CD4-positive, CD25-positive, alpha-beta regulatory T cell (primary cell): ENCODE measurements at regions not wholly inside any gene's neighbourhood (a gene's known extent, or its start where the extent isn't known, plus 50 kb on each side); places are given as distances from the start of the nearest gene placed in this dataset.

Experiments used
- ATAC-seq, 2 donors: fragments of 150-1000 bp; cut with Tn5 transposase; one replicate each; pipeline ENCODE4 v1.10.0; 2021; ENCODE audit warnings: low read depth in 2 of 2, moderate number of reproducible peaks in 2 of 2, moderate library complexity in 1 of 2
- DNase-seq, 3 donors: peaks; one replicate each; pipeline versions ENCODE4 v3.0.0 to v3.0.0-alpha.2; 2012 to 2022; ENCODE audit warnings: mixed read lengths in 1 of 3
- H3K27ac ChIP-seq: one replicate; pipeline ENCODE4 v1.7.0; 2013; ENCODE audit warnings: mild to moderate bottlenecking, low read length; ENCODE audit not compliant: insufficient read depth, poor library complexity, severe bottlenecking
- H3K27me3 ChIP-seq: one replicate; pipeline ENCODE4 v1.7.0; 2013; ENCODE audit warnings: low read length; ENCODE audit not compliant: control insufficient read depth, insufficient read depth
- H3K36me3 ChIP-seq: one replicate; pipeline ENCODE4 v1.7.0; 2013; ENCODE audit warnings: mild to moderate bottlenecking, low read length, moderate library complexity; ENCODE audit not compliant: control insufficient read depth, insufficient read depth
- H3K4me1 ChIP-seq: 2 replicates; pipeline ENCODE4 v1.7.0; 2013; ENCODE audit warnings: mild to moderate bottlenecking, low read length; ENCODE audit not compliant: insufficient read depth, control insufficient read depth, poor library complexity, severe bottlenecking
- H3K4me3 ChIP-seq: one replicate; pipeline ENCODE4 v1.7.0; 2013; ENCODE audit warnings: low read depth, mild to moderate bottlenecking, low read length, moderate library complexity
- H3K9me3 ChIP-seq, 2 experiments: 1 replicate in 1 of 2; 2 replicates in 1 of 2; pipeline ENCODE4 v1.7.0; 2013; ENCODE audit warnings: low read length in 2 of 2, mild to moderate bottlenecking in 1 of 2, moderate library complexity in 1 of 2; ENCODE audit not compliant: control insufficient read depth in 2 of 2
- H3K27ac Mint-ChIP-seq, 3 donors: one replicate each; pipeline ENCODE4 v1.8.0; 2020 to 2022; ENCODE audit warnings: mild to moderate bottlenecking in 3 of 3, mixed read lengths in 3 of 3, moderate library complexity in 2 of 3
- H3K27me3 Mint-ChIP-seq: one replicate; pipeline ENCODE4 v1.8.0; 2022; ENCODE audit warnings: mild to moderate bottlenecking, mixed read lengths
- H3K36me3 Mint-ChIP-seq: one replicate; pipeline ENCODE4 v1.8.0; 2020; ENCODE audit warnings: mixed read lengths
- H3K4me1 Mint-ChIP-seq, 4 donors: one replicate each; pipeline ENCODE4 v1.8.0; 2020 to 2022; ENCODE audit warnings: mixed read lengths in 4 of 4, mild to moderate bottlenecking in 1 of 4
- H3K4me3 Mint-ChIP-seq, 4 donors: one replicate each; pipeline ENCODE4 v1.8.0; 2020 to 2022; ENCODE audit warnings: mild to moderate bottlenecking in 4 of 4, mixed read lengths in 4 of 4, moderate library complexity in 3 of 4
- H3K9me3 Mint-ChIP-seq, 7 donors: one replicate each; pipeline ENCODE4 v1.8.0; 2020 to 2022; ENCODE audit warnings: mixed read lengths in 7 of 7, mild to moderate bottlenecking in 3 of 7, moderate library complexity in 2 of 7

DNA sequence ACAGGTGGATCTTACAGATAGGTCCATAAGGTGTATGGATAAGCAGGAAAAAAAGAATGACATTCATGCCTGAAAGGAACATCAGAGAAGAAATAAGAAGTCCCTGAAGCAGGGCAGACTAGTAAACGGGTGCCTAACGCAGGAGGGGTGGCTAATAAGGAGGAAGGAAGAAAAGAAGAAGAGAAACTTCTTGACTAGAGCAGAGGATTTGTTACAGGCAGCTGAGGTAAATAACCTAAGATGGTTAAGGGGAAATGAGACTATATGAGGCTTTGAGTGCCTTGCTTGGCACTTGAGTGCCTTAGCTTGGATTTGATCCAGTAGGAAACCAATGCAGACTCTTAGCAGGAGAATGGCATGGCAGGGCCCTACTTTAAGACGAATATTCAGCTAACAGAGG is 313.5 kb upstream of the PDE4D start:
- H3K9me3 ChIP-seq, result no peaks in the 10 kb centered on the region
- H3K27me3 Mint-ChIP-seq, result no peaks in the 10 kb centered on the region
- H3K9me3 Mint-ChIP-seq, result peaks cover 0 to 6% (median 2%) of the 10 kb centered on the region in 7 donors
- no peaks in the 10 kb centered on the region for H3K4me1 ChIP-seq
- H3K4me1 Mint-ChIP-seq, result no peaks in the 10 kb centered on the region
- no peak overlapping the region for H3K27ac Mint-ChIP-seq
- H3K36me3 Mint-ChIP-seq, result no peaks in the 10 kb centered on the region
- ATAC-seq (no peak), DNase-seq (no peak)
- no peak overlapping the region for H3K4me3 Mint-ChIP-seq
- no peaks in the 10 kb centered on the region for H3K36me3 ChIP-seq
- H3K4me3 ChIP-seq, result no peak overlapping the region
- H3K27me3 ChIP-seq, result no peaks in the 10 kb centered on the region
- H3K27ac ChIP-seq, result no peak overlapping the region

DNA sequence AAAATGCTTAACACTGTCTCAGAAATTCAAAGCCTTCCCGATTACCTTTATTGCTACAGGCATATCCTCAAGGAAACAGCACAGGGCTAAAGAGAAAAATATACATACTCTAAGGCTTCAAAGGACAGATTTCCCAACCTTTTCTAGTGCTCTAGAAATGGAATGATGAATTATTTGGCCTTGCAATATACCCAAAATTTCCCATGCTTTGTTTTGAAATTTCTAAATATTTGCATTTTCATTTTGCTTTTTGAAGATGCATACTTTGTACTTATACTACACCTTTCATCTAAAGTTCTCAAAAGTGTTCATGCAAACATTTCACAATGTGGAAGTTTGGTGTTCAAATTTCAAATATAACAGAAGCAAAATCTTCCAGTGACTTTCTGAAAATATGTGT is 312.7 kb upstream of the PDE4D start:
- Mint-ChIP-seq H3K27ac (no peak overlapping the region), H3K9me3 (peaks cover 0 to 6% (median 2%) of the 10 kb centered on the region in 7 donors), H3K4me1 (no peaks in the 10 kb centered on the region), H3K27me3 (no peaks in the 10 kb centered on the region), H3K36me3 (no peaks in the 10 kb centered on the region), H3K4me3 (no peak overlapping the region)
- DNase-seq (no peak), ATAC-seq (no peak)
- no peaks in the 10 kb centered on the region for H3K4me1 ChIP-seq
- H3K36me3 ChIP-seq, result no peaks in the 10 kb centered on the region
- H3K27ac ChIP-seq, result no peak overlapping the region
- H3K9me3 ChIP-seq, result no peaks in the 10 kb centered on the region
- H3K4me3 ChIP-seq, result no peak overlapping the region
- no peaks in the 10 kb centered on the region for H3K27me3 ChIP-seq

DNA sequence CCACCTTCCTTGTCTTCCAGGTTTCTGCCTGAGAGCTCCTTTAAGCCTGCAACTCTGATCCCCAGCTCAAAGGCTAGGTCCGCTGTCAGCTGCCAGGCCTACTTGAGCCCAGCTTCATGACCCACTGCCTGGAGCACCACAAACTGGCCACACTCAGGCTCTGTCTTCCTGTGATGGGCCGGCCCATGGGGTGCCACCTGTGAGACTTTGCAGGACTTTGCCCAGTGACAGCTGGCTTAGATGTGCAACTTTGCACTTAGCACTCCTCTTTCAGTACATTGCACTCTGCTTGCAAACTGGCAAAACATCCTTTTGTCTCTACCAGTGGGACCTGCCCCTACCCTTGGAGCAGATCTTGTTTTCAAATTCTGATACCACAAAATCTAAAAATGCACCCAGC is 311.5 kb upstream of the PDE4D start:
- H3K4me1 Mint-ChIP-seq, result no peaks in the 10 kb centered on the region
- H3K27me3 Mint-ChIP-seq, result no peaks in the 10 kb centered on the region
- no peak overlapping the region for H3K27ac ChIP-seq
- peaks cover 0 to 6% (median 2%) of the 10 kb centered on the region in 7 donors for H3K9me3 Mint-ChIP-seq
- no peak overlapping the region for H3K4me3 Mint-ChIP-seq
- no peaks in the 10 kb centered on the region for H3K36me3 Mint-ChIP-seq
- DNase-seq, result no peak
- H3K36me3 ChIP-seq, result no peaks in the 10 kb centered on the region
- no peaks in the 10 kb centered on the region for H3K9me3 ChIP-seq
- no peaks in the 10 kb centered on the region for H3K4me1 ChIP-seq
- no peak overlapping the region for H3K27ac Mint-ChIP-seq
- no peak overlapping the region for H3K4me3 ChIP-seq
- ATAC-seq, result no peak
- H3K27me3 ChIP-seq, result no peaks in the 10 kb centered on the region

DNA sequence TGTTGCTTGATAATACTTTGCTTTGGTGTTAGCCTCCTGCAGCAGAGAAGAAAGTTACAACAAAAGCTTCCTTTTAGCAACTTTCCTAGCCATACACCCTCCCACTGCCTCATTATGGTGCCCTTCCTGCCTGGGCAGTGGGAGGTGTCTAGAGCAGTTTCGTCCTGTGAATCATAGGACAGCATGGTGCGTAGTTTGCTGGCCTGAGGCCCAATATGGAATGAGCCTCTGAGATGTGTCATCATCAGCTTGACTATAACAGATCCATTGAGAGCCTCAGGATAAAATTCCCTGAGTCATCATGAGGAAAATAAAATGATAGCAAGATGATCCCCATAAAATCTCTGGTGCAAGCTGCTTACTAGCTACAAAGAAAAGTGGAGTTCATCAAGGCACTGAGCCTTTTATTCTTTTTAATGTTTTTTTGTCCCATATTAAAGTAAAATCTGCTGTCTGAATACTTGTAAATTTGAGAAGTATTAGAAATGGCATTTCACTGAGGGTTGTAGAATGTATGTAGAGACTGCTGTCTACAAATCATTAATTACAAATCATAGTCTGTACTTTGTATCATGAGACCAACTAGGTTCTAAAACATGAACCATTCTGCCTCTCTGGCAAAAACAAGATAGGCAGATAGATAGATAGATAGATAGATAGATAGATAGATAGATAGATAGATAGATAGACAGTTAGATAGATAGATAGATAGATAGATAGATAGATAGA is 303.0 kb upstream of the PDE4D start:
- Mint-ChIP-seq H3K9me3 (peaks cover 0 to 10% (median 6%) of the 10 kb centered on the region in 7 donors), H3K27ac (no peak overlapping the region), H3K27me3 (no peaks in the 10 kb centered on the region), H3K4me3 (no peak overlapping the region), H3K36me3 (no peaks in the 10 kb centered on the region), H3K4me1 (no peaks in the 10 kb centered on the region)
- no peaks in the 10 kb centered on the region for H3K4me1 ChIP-seq
- DNase-seq (no peak), ATAC-seq (no peak)
- no peaks in the 10 kb centered on the region for H3K9me3 ChIP-seq
- no peak overlapping the region for H3K4me3 ChIP-seq
- H3K27me3 ChIP-seq, result no peaks in the 10 kb centered on the region
- H3K36me3 ChIP-seq, result no peaks in the 10 kb centered on the region
- no peak overlapping the region for H3K27ac ChIP-seq

DNA sequence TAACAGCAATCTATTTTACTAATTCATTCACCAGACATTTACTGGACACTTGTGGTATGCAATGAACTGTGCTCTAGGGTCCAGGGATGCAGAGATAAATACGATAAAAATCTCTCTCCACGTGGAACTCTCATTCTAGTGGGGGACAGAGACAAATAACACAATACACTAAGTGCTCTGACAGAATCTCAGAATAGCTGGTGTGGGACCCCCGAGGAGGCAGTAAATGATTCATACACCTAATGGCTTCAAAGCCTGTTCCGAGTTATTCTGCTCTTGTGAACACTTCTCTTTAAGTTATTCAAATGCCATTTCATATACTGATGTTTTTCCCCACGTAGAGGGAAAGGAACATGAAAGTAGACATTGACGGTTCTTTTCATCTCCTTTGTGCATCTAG is 302.0 kb upstream of the PDE4D start:
- Histone ChIP-seq H3K27ac (no peak overlapping the region), H3K4me1 (no peaks in the 10 kb centered on the region), H3K27me3 (no peaks in the 10 kb centered on the region), H3K4me3 (no peak overlapping the region), H3K9me3 (no peaks in the 10 kb centered on the region), H3K36me3 (no peaks in the 10 kb centered on the region)
- Mint-ChIP-seq H3K4me3 (no peak overlapping the region), H3K9me3 (peaks cover 0 to 14% (median 7%) of the 10 kb centered on the region in 7 donors), H3K36me3 (no peaks in the 10 kb centered on the region), H3K27ac (no peak overlapping the region), H3K27me3 (no peaks in the 10 kb centered on the region), H3K4me1 (no peaks in the 10 kb centered on the region)
- ATAC-seq (no peak), DNase-seq (no peak)

DNA sequence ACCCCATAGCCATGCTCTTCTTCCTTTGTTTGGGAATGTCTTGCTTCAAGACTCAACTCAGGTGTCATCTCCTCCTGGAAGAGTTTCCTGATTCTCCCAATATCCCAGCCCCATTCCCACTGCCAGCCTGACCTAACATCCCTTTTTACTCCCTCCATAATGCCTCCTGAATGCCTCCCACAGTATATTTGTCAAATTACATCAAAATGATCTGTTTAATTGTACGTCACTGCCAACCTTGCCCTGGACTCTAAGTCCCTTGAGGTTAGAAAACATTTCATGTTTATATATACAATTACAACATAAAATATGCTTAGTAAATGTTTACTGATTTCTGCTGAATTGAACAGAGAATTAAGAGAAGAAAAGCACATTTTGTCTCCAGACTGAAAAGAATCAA is 301.6 kb upstream of the PDE4D start:
- Histone ChIP-seq H3K36me3 (no peaks in the 10 kb centered on the region), H3K27ac (no peak overlapping the region), H3K9me3 (no peaks in the 10 kb centered on the region), H3K27me3 (no peaks in the 10 kb centered on the region), H3K4me3 (no peak overlapping the region), H3K4me1 (no peaks in the 10 kb centered on the region)
- Mint-ChIP-seq H3K27ac (peak overlapping the region in 1 of 3 donors; percentile 10), H3K4me3 (no peak overlapping the region), H3K36me3 (no peaks in the 10 kb centered on the region), H3K9me3 (peaks cover 0 to 14% (median 7%) of the 10 kb centered on the region in 7 donors), H3K4me1 (no peaks in the 10 kb centered on the region), H3K27me3 (no peaks in the 10 kb centered on the region)
- DNase-seq (no peak), ATAC-seq (no peak)

DNA sequence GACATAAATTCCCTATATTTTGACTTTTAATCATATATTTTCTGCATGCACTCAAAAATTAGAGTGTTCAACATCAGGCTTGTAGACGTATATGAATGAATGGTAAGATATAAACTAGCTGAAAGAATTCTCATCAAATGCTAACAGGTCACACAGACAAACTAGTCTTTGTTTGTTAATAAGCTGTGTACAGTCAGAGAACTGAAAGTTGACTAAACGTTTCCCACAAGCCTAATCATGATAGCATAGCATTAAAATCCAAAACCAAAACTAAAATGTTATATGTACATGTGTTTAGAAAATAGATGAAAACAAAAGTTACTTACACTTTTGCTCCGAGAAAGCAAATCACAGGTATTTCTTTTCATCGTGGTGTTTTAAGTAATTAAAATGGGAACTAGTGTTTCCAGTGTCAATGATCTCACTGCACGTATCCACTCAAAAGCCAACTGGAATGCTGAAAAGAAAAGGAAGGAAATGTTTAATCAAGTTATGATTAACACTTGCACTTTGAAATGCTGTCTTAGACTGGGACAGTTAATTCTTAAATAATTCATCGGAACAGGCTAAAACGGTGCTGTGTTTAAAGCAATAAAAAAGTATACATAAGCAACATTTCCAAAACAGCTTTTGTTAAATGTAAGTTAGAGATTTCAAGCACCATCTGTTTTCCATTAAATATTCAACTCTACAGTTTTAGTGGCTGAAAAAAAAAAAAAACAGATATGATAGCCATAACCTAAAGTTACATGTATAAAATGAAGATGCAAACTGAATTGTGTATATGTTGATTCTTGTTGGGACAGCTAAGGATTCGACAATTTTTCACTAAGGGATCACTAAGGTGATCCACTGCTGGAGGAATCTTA is 291.9 kb upstream of the PDE4D start:
- DNase-seq (no peak), ATAC-seq (no peak)
- no peaks in the 10 kb centered on the region for H3K36me3 ChIP-seq
- H3K27me3 ChIP-seq, result no peaks in the 10 kb centered on the region
- Mint-ChIP-seq H3K27ac (no peak overlapping the region), H3K36me3 (no peaks in the 10 kb centered on the region), H3K4me3 (no peak overlapping the region), H3K27me3 (no peaks in the 10 kb centered on the region), H3K9me3 (peaks cover 0 to 6% (median 1%) of the 10 kb centered on the region in 7 donors), H3K4me1 (no peaks in the 10 kb centered on the region)
- no peaks in the 10 kb centered on the region for H3K4me1 ChIP-seq
- no peak overlapping the region for H3K4me3 ChIP-seq
- no peaks in the 10 kb centered on the region for H3K9me3 ChIP-seq
- no peak overlapping the region for H3K27ac ChIP-seq
